ENCODE measurements at regions not wholly inside any gene's neighbourhood (a gene's known extent, or its start where the extent isn't known, plus 50 kb on each side); places are given as distances from the start of the nearest gene placed in this dataset.

- DNase-seq (ENCODE audit: low read depth in 1 of 2, low spot score in 1 of 2) (no peak), ATAC-seq (no peak), FAIRE-seq (no peak)
- Histone ChIP-seq H3K9me3 (0 out of 3 replicates have a peak, but pooled peaks cover 5% of the 10 kb centered on the region), H3K27ac (no peak overlapping the region), H3K4me2 (no peak overlapping the region), H3K4me1 (no peaks in the 10 kb centered on the region), H3K4me3 (no peak overlapping the region)
- ChIA-PET CTCF (no interaction called here), POLR2A (no interaction called here)
- TF ChIP-seq KDM1A (IDR thresholded peaks at IDR 0.05; ENCODE audit: low read depth) (no peak), FOSL2 (IDR thresholded peaks at IDR 0.05) (no peak), FOSL2 (CRISPR knock-in tag; IDR thresholded peaks at IDR 0.05) (no peak), CHD2 (IDR thresholded peaks at IDR 0.05; ENCODE audit: low read length, partially characterized antibody) (no peak), CBX2 (IDR thresholded peaks at IDR 0.05; ENCODE audit: borderline replicate concordance, low read depth) (no peak), TP53 (CRISPR knock-in tag; IDR thresholded peaks at IDR 0.05) (no peak), NR3C1 (IDR thresholded peaks at IDR 0.05) (no peak), NFE2L2 (conservative IDR thresholded peaks at IDR 0.05; ENCODE audit: low read length) (no peak), SMC3 (IDR thresholded peaks at IDR 0.05) (no peak), EHMT2 (IDR thresholded peaks at IDR 0.05; ENCODE audit: low read depth) (no peak), RARB (CRISPR knock-in tag; IDR thresholded peaks at IDR 0.05) (no peak), CTCF (IDR thresholded peaks at IDR 0.05) (no peak), RCOR1 (IDR thresholded peaks at IDR 0.05; ENCODE audit: low read depth, low read length) (no peak), POLR2AphosphoS2 (conservative IDR thresholded peaks at IDR 0.05; ENCODE audit: low read length) (no peak), ATOH8 (CRISPR knock-in tag; IDR thresholded peaks at IDR 0.05; ENCODE audit: low read depth) (no peak), ZNF302 (CRISPR knock-in tag; IDR thresholded peaks at IDR 0.05) (no peak), HOXA7 (CRISPR knock-in tag; IDR thresholded peaks at IDR 0.05) (no peak)
- WGBS (ENCODE audit: missing lambda C conversion rate) = 2% methylated on average over 2 of the region's 2 CpGs
These were observed 191.9 kb upstream of the SORCS1 start for GRCh38 chr10:107356396-107356795.

GRCh38 chr10:107342711-107343110, 178.2 kb upstream of the SORCS1 start:
- Histone ChIP-seq H3K4me1 (no peaks in the 10 kb centered on the region), H3K27ac (no peak overlapping the region), H3K9me3 (0 out of 3 replicates have a peak, but pooled peaks cover 2% of the 10 kb centered on the region), H3K4me2 (no peak overlapping the region), H3K4me3 (no peak overlapping the region)
- CTCF ChIA-PET = no interaction called here
- WGBS (ENCODE audit: missing lambda C conversion rate) = 5% methylated on average over 2 of the region's 2 CpGs
- POLR2A ChIA-PET = no interaction called here
- ATAC-seq (no peak), DNase-seq (ENCODE audit: low read depth in 1 of 2, low spot score in 1 of 2) (no peak), FAIRE-seq (no peak)
- no peak for TF ChIP-seq CBX2 (IDR thresholded peaks at IDR 0.05; ENCODE audit: borderline replicate concordance, low read depth)
- no peak for TF ChIP-seq POLR2AphosphoS2 (conservative IDR thresholded peaks at IDR 0.05; ENCODE audit: low read length)
- no peak for TF ChIP-seq ZNF302 (CRISPR knock-in tag; IDR thresholded peaks at IDR 0.05)

- H3K4me1 ChIP-seq = no peaks in the 10 kb centered on the region
- no peak overlapping the region for H3K4me3 ChIP-seq
- no peak overlapping the region for H3K27ac ChIP-seq
- ATAC-seq (no peak), DNase-seq (ENCODE audit: low read depth in 1 of 2, low spot score in 1 of 2) (no peak), FAIRE-seq (no peak)
- 0 out of 3 replicates have a peak, but pooled peaks cover 2% of the 10 kb centered on the region for H3K9me3 ChIP-seq
- WGBS (ENCODE audit: missing lambda C conversion rate) = 43% methylated on average over 4 of the region's 4 CpGs
- H3K4me2 ChIP-seq = no peak overlapping the region
- ChIA-PET POLR2A (no interaction called here), CTCF (no interaction called here)
- TF ChIP-seq JUN (IDR thresholded peaks at IDR 0.05) (no peak), CBX2 (IDR thresholded peaks at IDR 0.05; ENCODE audit: borderline replicate concordance, low read depth) (no peak), BHLHE40 (IDR thresholded peaks at IDR 0.05; ENCODE audit: low read depth, low read length) (no peak), TFCP2L1 (CRISPR knock-in tag; IDR thresholded peaks at IDR 0.05) (no peak), JUNB (IDR thresholded peaks at IDR 0.05) (no peak), KDM1A (IDR thresholded peaks at IDR 0.05; ENCODE audit: low read depth) (no peak), ELK1 (IDR thresholded peaks at IDR 0.05; ENCODE audit: low read depth, low read length) (no peak), GATA3 (IDR thresholded peaks at IDR 0.05; ENCODE audit: borderline replicate concordance) (no peak), MAFK (IDR thresholded peaks at IDR 0.05; ENCODE audit: partially characterized antibody) (no peak), E2F6 (IDR thresholded peaks at IDR 0.05; ENCODE audit: borderline replicate concordance, low read depth) (no peak), EHF (CRISPR knock-in tag; IDR thresholded peaks at IDR 0.05) (no peak), ZNF302 (CRISPR knock-in tag; IDR thresholded peaks at IDR 0.05) (no peak)
These were observed 176.8 kb upstream of the SORCS1 start for GRCh38 chr10:107341281-107341680.
